ENCODE measurements at regions not wholly inside any gene's neighbourhood (a gene's known extent, or its start where the extent isn't known, plus 50 kb on each side); places are given as distances from the start of the nearest gene placed in this dataset.

GRCh38 chr10:7507887-7508726 is 97.3 kb upstream of the SFMBT2 start:
- no peak for DNase-seq (ENCODE audit: low read depth, low spot score)

GRCh38 chr10:7506571-7506970 is 95.7 kb upstream of the SFMBT2 start:
- DNase-seq (ENCODE audit: low read depth, low spot score) = no peak

GRCh38 chr10:7505196-7505595 is 94.4 kb upstream of the SFMBT2 start:
- no peak for DNase-seq (ENCODE audit: low read depth, low spot score)

- no peak for DNase-seq (ENCODE audit: low read depth, low spot score)
These were observed 92.4 kb upstream of the SFMBT2 start for GRCh38 chr10:7503190-7503589.

GRCh38 chr10:7501157-7501556 is 90.3 kb upstream of the SFMBT2 start:
- no peak for DNase-seq (ENCODE audit: low read depth, low spot score)

- DNase-seq (ENCODE audit: low read depth, low spot score) = no peak
These were observed 87.3 kb upstream of the SFMBT2 start for GRCh38 chr10:7498111-7498510.

GRCh38 chr10:7493996-7494395 is 83.2 kb upstream of the SFMBT2 start:
- no peak for DNase-seq (ENCODE audit: low read depth, low spot score)

GRCh38 chr10:7492660-7493046 is 81.8 kb upstream of the SFMBT2 start:
- no peak for DNase-seq (ENCODE audit: low read depth, low spot score)

GRCh38 chr10:7491949-7492659 is 81.3 kb upstream of the SFMBT2 start:
- no peak for DNase-seq (ENCODE audit: low read depth, low spot score)

GRCh38 chr10:7491230-7491629 is 80.4 kb upstream of the SFMBT2 start:
- no peak for DNase-seq (ENCODE audit: low read depth, low spot score)

GRCh38 chr10:7488418-7488829 is 77.6 kb upstream of the SFMBT2 start:
- peak; percentile 60 for DNase-seq (ENCODE audit: low read depth, low spot score)

GRCh38 chr10:7487528-7487927 is 76.7 kb upstream of the SFMBT2 start:
- no peak for DNase-seq (ENCODE audit: low read depth, low spot score)

- no peak for DNase-seq (ENCODE audit: low read depth, low spot score)
These were observed 75.7 kb upstream of the SFMBT2 start for GRCh38 chr10:7486528-7486927.

GRCh38 chr10:7485799-7486198 is 75.0 kb upstream of the SFMBT2 start:
- DNase-seq (ENCODE audit: low read depth, low spot score) = no peak

GRCh38 chr10:7485244-7485556 is 74.4 kb upstream of the SFMBT2 start:
- peak; percentile 23 for DNase-seq (ENCODE audit: low read depth, low spot score)

GRCh38 chr10:7484456-7485243 is 73.8 kb upstream of the SFMBT2 start:
- DNase-seq (ENCODE audit: low read depth, low spot score) = no peak

GRCh38 chr10:7483848-7484247 is 73.0 kb upstream of the SFMBT2 start:
- no peak for DNase-seq (ENCODE audit: low read depth, low spot score)

GRCh38 chr10:7482992-7483391 is 72.2 kb upstream of the SFMBT2 start:
- DNase-seq (ENCODE audit: low read depth, low spot score) = no peak

GRCh38 chr10:7481368-7481765 is 70.5 kb upstream of the SFMBT2 start:
- DNase-seq (ENCODE audit: low read depth, low spot score) = peak; percentile 60

GRCh38 chr10:7480742-7481367 is 70.0 kb upstream of the SFMBT2 start:
- DNase-seq (ENCODE audit: low read depth, low spot score) = no peak

GRCh38 chr10:7479861-7480598 is 69.2 kb upstream of the SFMBT2 start:
- no peak for DNase-seq (ENCODE audit: low read depth, low spot score)
